Upper lobe of right lung (tissue), 1 donor: ENCODE measurements at regions not wholly inside any gene's neighbourhood (a gene's known extent, or its start where the extent isn't known, plus 50 kb on each side); places are given as distances from the start of the nearest gene placed in this dataset.

ENCODE experiments used
- ATAC-seq: fragments of 200-7000 bp; cut with Tn5 transposase; one replicate; pipeline ENCODE4 v1.9.1; 2020; ENCODE audit warnings: mild to moderate bottlenecking, moderate library complexity
- DNase-seq: peaks from one replicate; pipeline ENCODE4 v3.0.0-alpha.2; 2020
- H3K27ac ChIP-seq: fragments of 200-600 bp; one replicate; pipeline ENCODE4 v1.8.0; 2022
- H3K27me3 ChIP-seq: fragments of 200-600 bp; one replicate; pipeline ENCODE4 v1.8.0; 2022; ENCODE audit warnings: mild to moderate bottlenecking
- H3K36me3 ChIP-seq: fragments of 200-600 bp; one replicate; pipeline ENCODE4 v1.8.0; 2022
- H3K4me1 ChIP-seq: fragments of 200-600 bp; one replicate; pipeline ENCODE4 v1.8.0; 2022
- H3K4me3 ChIP-seq: fragments of 200-600 bp; one replicate; pipeline ENCODE4 v1.8.0; 2022; ENCODE audit warnings: mild to moderate bottlenecking
- H3K9me3 ChIP-seq: fragments of 200-600 bp; one replicate; pipeline ENCODE4 v1.8.0; 2022
- intact Hi-C: fragments of 100-400 bp; cut with DNase I; formaldehyde crosslinking; loops from one replicate; pipeline ENCODE4 v1.11.0; 2022
- TF ChIP-seq, protein P1 (sequence below): fragments of 200-600 bp; IDR thresholded peaks from one replicate; pipeline ENCODE4 v1.8.0; 2022; ENCODE audit warnings: antibody characterized with exemption
- donor health status: DM: no; HTN: yes; CAD: no; lungs with severe emphysema.

DNA sequence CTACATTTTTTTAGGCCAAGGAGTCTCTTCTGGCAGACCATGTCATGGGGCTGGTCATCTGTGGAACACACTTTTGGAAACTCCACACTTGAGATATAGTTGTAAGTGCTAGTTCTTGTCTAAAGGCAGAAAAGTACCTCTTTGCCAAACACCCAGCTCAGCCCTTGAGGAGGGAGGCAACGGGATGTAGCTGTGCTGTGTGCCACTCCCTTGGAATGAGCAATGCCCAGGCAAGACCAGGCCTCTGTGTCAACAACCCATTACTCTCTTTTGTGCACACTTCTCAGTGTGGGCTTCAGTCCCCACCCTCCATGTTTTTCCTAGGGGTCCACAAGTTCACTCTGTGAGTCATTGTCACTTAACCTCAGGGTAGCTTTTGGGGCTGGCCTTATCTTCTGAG is 528.3 kb upstream of the CFAP20DC start:
- ATAC-seq (no peak), DNase-seq (no peak)
- Histone ChIP-seq H3K4me3 (no peak overlapping the region), H3K36me3 (no peaks in the 10 kb centered on the region), H3K9me3 (no peaks in the 10 kb centered on the region), H3K27ac (no peak overlapping the region), H3K4me1 (no peaks in the 10 kb centered on the region), H3K27me3 (no peaks in the 10 kb centered on the region)
- TF ChIP-seq, protein P1, sequence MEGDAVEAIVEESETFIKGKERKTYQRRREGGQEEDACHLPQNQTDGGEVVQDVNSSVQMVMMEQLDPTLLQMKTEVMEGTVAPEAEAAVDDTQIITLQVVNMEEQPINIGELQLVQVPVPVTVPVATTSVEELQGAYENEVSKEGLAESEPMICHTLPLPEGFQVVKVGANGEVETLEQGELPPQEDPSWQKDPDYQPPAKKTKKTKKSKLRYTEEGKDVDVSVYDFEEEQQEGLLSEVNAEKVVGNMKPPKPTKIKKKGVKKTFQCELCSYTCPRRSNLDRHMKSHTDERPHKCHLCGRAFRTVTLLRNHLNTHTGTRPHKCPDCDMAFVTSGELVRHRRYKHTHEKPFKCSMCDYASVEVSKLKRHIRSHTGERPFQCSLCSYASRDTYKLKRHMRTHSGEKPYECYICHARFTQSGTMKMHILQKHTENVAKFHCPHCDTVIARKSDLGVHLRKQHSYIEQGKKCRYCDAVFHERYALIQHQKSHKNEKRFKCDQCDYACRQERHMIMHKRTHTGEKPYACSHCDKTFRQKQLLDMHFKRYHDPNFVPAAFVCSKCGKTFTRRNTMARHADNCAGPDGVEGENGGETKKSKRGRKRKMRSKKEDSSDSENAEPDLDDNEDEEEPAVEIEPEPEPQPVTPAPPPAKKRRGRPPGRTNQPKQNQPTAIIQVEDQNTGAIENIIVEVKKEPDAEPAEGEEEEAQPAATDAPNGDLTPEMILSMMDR: no peak
- intact Hi-C loops: no loop called here

DNA sequence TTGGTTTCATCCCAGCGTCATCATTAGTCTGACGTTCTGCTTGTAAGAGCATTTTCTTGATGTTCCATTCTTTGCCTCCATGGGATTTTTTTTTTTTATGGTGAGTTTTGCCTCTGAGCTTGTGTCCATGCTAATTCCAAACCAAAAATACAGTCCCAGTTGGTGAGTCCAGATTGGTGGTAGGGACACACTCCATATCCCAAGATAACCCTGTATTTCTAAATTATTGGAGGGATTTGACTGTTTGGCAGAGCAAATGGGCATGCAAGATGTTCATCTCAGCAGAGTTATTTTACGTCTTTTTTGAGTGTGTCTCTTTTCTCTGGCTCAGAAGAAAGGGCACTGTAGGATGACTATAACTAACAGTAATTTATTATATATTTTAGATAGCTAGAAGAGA is 526.8 kb upstream of the CFAP20DC start:
- no peaks in the 10 kb centered on the region for H3K27me3 ChIP-seq
- DNase-seq: no peak
- H3K36me3 ChIP-seq: no peaks in the 10 kb centered on the region
- no peak overlapping the region for H3K27ac ChIP-seq
- H3K9me3 ChIP-seq: no peaks in the 10 kb centered on the region
- ATAC-seq: no peak
- intact Hi-C loops: no loop called here
- no peaks in the 10 kb centered on the region for H3K4me1 ChIP-seq
- H3K4me3 ChIP-seq: no peak overlapping the region
- TF ChIP-seq, protein P1: no peak

DNA sequence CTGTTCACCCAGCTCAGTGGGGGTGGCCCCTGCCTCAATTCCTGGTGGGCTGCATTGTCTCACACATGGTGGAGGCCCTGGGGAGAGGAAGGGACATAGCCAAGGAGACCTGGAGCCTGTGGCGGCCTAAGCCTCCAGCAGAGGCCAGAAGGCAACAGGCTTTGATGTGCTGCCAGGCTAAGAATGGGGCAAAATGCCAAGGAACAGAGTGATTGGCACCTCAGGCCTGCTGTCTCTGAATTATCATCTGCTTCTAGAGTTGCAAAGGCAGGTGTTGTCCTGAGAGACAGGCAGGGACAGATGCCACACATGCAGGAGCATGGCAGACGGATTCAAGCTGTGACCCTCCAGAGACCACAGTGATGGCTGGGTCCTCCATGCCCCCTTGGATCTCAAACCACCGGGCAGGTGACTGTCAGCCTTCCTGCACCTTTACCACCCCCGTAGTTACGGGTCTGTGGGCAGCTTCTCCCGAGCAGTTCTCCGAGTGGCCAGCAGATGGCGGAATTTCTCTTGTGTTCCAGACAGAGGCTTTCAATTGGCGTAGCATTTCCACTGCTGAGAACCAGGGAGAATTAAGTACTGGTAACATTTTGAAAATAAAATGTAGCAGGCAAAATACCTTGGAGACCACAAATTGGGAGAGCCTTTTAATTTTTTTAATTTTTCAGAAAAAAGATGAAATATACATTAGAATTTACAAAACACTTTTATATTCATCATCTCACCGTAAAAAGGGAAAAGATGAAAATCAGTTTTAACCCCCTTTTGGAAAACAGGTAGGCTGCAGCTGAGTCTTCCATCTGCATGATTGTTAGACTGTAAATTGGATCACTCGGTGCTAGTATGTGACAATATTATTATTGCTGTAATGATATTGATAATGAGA is 525.5 kb upstream of the CFAP20DC start:
- H3K27ac ChIP-seq: no peak overlapping the region
- ATAC-seq (peak; percentile 90), DNase-seq (peak; percentile 89)
- no peaks in the 10 kb centered on the region for H3K9me3 ChIP-seq
- intact Hi-C loops: no loop called here
- H3K4me1 ChIP-seq: no peaks in the 10 kb centered on the region
- TF ChIP-seq, protein P1: peak; percentile 99
- no peaks in the 10 kb centered on the region for H3K36me3 ChIP-seq
- no peak overlapping the region for H3K4me3 ChIP-seq
- no peaks in the 10 kb centered on the region for H3K27me3 ChIP-seq

DNA sequence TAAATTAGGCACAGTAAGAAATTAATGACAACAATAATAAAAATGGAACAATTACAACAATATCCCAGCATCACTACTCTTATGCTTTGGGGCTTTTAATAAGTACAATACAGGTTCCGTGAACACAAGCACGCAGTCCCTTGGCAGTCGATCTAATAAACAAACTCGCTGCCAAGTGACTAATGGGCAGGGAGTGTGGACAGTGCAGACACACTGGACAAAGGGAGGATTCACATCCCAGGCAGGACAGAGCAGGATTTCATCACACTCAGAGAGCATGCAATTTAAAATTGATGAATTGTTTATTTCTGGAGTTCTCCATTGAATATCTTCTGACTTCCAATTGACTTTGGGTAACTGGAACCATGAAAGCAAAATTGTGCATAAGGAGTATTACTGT is 524.1 kb upstream of the CFAP20DC start:
- H3K27ac ChIP-seq: no peak overlapping the region
- DNase-seq (no peak), ATAC-seq (no peak)
- H3K36me3 ChIP-seq: no peaks in the 10 kb centered on the region
- no peaks in the 10 kb centered on the region for H3K4me1 ChIP-seq
- no peaks in the 10 kb centered on the region for H3K27me3 ChIP-seq
- H3K9me3 ChIP-seq: no peaks in the 10 kb centered on the region
- no peak overlapping the region for H3K4me3 ChIP-seq
- TF ChIP-seq, protein P1: no peak
- intact Hi-C loops: no loop called here

DNA sequence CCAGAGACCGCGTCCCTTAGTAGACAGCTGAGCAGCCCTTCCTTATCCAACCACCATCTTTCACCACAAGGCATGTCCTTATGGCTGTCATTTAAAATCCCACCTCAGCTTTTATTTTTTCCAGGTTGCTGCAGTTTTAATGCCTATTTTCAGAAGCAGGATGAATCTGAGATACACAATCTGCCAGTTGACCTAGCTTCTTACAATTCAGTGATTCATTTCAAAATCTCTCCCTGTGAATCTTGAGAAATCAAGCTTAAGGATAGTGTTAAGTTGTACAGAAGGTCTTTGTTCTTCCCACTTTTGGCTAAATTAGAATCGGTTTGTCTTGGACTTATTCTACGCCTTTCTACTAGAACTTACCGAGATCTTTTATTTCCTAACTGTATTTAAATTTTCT is 522.3 kb upstream of the CFAP20DC start:
- ATAC-seq: no peak
- H3K4me3 ChIP-seq: no peak overlapping the region
- H3K9me3 ChIP-seq: no peaks in the 10 kb centered on the region
- DNase-seq: no peak
- H3K27me3 ChIP-seq: no peaks in the 10 kb centered on the region
- TF ChIP-seq, protein P1: no peak
- H3K27ac ChIP-seq: no peak overlapping the region
- H3K4me1 ChIP-seq: no peaks in the 10 kb centered on the region
- intact Hi-C loops: no loop called here
- H3K36me3 ChIP-seq: no peaks in the 10 kb centered on the region
